ENCODE measurements at regions not wholly inside any gene's neighbourhood (a gene's known extent, or its start where the extent isn't known, plus 50 kb on each side); places are given as distances from the start of the nearest gene placed in this dataset.
"Not testable (repeated sequence)": the region's sequence is repeated elsewhere in the genome, so short reads cannot be mapped to it uniquely, and the experiment has no call there.

DNA sequence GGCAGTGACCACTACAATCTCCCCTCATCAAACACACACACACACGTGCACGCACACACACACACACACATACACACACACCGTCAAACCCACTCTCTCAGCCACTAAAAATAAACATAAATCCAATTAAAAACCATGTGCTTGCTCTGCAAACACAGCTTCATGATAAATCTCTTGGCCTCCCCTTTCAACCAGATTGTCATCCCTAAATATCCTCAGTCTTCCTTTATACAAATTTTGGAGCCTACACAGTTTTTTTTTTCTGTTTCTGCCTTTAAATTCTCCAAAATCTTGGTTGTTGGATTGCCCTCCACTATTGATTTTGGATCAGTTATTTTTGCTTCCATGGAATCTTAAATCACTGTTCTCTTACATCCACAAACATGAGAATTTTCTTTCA lies 245.6 kb downstream of the SATB1 start:
- 82% methylated on average over 3 of the region's 3 CpGs for WGBS
- H3K4me1 ChIP-seq = no peaks in the 10 kb centered on the region
- no peak for DNase-seq (ENCODE audit: low spot score in 2 of 2)
- H3K27me3 ChIP-seq = no peaks in the 10 kb centered on the region
- no peak overlapping the region for H3K4me3 ChIP-seq
- H3K27ac ChIP-seq = no peak overlapping the region
- H3K9me3 ChIP-seq = no peaks in the 10 kb centered on the region
- no peaks in the 10 kb centered on the region for H3K36me3 ChIP-seq
- TF ChIP-seq POLR2AphosphoS5 (IDR thresholded peaks at IDR 0.05) (no peak), POLR2A (IDR thresholded peaks at IDR 0.05) (no peak), EP300 (IDR thresholded peaks at IDR 0.05) (no peak)
- TF ChIP-seq, protein P1, sequence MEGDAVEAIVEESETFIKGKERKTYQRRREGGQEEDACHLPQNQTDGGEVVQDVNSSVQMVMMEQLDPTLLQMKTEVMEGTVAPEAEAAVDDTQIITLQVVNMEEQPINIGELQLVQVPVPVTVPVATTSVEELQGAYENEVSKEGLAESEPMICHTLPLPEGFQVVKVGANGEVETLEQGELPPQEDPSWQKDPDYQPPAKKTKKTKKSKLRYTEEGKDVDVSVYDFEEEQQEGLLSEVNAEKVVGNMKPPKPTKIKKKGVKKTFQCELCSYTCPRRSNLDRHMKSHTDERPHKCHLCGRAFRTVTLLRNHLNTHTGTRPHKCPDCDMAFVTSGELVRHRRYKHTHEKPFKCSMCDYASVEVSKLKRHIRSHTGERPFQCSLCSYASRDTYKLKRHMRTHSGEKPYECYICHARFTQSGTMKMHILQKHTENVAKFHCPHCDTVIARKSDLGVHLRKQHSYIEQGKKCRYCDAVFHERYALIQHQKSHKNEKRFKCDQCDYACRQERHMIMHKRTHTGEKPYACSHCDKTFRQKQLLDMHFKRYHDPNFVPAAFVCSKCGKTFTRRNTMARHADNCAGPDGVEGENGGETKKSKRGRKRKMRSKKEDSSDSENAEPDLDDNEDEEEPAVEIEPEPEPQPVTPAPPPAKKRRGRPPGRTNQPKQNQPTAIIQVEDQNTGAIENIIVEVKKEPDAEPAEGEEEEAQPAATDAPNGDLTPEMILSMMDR (IDR thresholded peaks at IDR 0.05) = no peak

DNA sequence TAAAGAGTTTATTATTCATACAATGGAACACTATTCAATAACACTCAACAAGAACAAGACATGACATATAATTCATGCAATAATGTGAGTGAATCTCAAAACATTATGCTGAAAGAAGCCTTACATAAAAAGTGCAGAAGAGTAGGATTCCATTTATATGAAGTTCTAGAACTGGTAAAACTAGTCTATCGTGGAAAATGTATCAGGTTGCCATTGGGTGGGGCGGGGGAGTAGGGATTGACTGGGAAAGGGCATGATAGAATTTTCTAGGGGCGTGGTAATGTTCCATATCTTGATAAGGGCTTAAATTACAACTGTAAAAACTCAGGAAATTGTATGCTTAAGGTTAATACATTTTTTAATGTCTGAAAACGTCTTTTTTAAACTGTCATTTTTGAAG lies 247.9 kb downstream of the SATB1 start:
- Histone ChIP-seq H3K9me3 (no peaks in the 10 kb centered on the region), H3K4me3 (no peak overlapping the region), H3K27me3 (no peaks in the 10 kb centered on the region), H3K4me1 (no peaks in the 10 kb centered on the region), H3K27ac (no peak overlapping the region), H3K36me3 (no peaks in the 10 kb centered on the region)
- no peak for TF ChIP-seq POLR2A (IDR thresholded peaks at IDR 0.05)
- TF ChIP-seq, protein P1 (IDR thresholded peaks at IDR 0.05) = no peak
- TF ChIP-seq POLR2AphosphoS5 (IDR thresholded peaks at IDR 0.05) = no peak
- TF ChIP-seq EP300 (IDR thresholded peaks at IDR 0.05) = no peak
- WGBS = 38% methylated on average over 4 of the region's 4 CpGs
- DNase-seq (ENCODE audit: low spot score in 2 of 2) = no peak

DNA sequence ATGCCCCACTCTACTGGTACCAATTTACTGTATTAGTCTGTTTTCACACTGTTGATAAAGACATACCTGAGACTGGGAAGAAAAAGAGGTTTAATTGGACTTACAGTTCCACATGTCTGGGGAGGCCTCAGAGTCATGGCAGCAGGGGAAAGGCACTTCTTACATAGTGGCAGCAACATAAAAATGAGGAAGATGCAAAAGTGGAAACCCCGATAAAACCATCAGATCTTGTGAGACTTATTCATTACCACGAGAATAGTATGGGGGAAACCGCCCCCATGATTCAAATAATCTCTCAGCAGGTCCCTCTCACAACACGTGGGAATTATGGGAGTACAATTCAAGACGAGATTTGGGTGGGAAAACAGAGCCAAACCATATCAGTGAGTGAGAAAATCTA lies 251.2 kb downstream of the SATB1 start:
- 78% methylated on average over 5 of the region's 5 CpGs for WGBS
- H3K4me3 ChIP-seq = not testable (repeated sequence)

DNA sequence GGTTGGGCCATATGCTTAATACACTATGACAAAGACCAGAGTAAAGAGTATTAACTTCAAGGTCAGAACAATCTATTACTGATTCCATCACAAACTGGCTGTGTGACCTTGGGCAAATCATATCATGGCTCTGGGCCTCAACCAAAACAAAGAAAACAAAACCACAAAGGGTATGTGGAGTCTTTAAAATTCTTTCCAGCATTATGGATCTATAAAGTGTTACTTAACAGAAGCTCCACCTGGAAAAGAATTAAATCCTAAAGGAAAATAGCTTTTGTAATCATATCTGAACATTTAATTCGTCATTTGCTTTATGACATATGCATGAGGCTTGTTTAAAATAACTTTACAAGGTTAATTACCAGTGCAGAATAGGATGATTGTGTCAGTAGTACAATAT lies 265.5 kb downstream of the SATB1 start:
- Histone ChIP-seq H3K4me1 (no peaks in the 10 kb centered on the region), H3K9me3 (no peaks in the 10 kb centered on the region), H3K27ac (no peak overlapping the region), H3K27me3 (no peaks in the 10 kb centered on the region), H3K4me3 (no peak overlapping the region), H3K36me3 (no peaks in the 10 kb centered on the region)
- DNase-seq (ENCODE audit: low spot score in 2 of 2) = no peak
- 84% methylated on average over 1 of the region's 1 CpG for WGBS
- TF ChIP-seq EP300 (IDR thresholded peaks at IDR 0.05) (no peak), POLR2A (IDR thresholded peaks at IDR 0.05) (no peak), POLR2AphosphoS5 (IDR thresholded peaks at IDR 0.05) (no peak)
- TF ChIP-seq, protein P1 (IDR thresholded peaks at IDR 0.05) = no peak

More for the DNA sequence above, 251.2 kb downstream of the SATB1 start:
- not testable (repeated sequence) for H3K27ac ChIP-seq; H3K4me1 ChIP-seq; H3K9me3 ChIP-seq; DNase-seq (ENCODE audit: low spot score in 2 of 2); H3K27me3 ChIP-seq; H3K36me3 ChIP-seq

DNA sequence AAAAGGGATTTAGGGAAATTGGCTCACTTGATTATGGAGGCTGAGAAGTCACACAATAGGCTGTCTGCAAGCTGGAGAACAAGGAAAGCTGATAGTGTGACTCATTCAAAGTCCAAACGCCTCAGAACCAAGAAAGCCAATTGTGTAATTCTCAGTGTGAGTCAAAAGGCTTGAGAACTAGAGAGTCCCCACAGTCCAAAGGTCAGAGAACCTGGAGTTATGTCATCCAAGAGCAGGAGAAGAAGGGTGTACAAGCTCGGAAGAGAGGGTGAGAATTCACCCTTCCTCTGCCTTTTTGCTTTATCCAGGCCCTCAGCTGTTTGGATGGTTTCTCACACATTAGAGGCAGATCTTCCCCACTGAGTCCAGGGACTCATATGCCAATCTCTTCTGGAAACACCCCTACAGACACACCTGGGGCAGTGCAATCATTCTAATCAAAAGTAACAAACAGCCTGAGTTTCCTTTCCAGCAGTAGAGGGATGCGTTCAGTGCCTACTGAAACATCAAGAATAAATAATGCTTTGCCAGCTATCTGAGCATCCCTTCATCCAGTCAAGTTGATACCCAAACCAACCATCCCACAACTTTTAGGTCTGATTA lies 271.5 kb downstream of the SATB1 start:
- no peak for DNase-seq (ENCODE audit: low spot score in 2 of 2)
- Histone ChIP-seq H3K36me3 (no peaks in the 10 kb centered on the region), H3K4me1 (no peaks in the 10 kb centered on the region), H3K9me3 (no peaks in the 10 kb centered on the region), H3K27ac (no peak overlapping the region), H3K4me3 (no peak overlapping the region), H3K27me3 (no peaks in the 10 kb centered on the region)
- no peak for TF ChIP-seq POLR2AphosphoS5 (IDR thresholded peaks at IDR 0.05)
- no peak for TF ChIP-seq EP300 (IDR thresholded peaks at IDR 0.05)
- no peak for TF ChIP-seq POLR2A (IDR thresholded peaks at IDR 0.05)
- TF ChIP-seq, protein P1 (IDR thresholded peaks at IDR 0.05) = no peak
- WGBS = 60% methylated on average over 3 of the region's 3 CpGs

DNA sequence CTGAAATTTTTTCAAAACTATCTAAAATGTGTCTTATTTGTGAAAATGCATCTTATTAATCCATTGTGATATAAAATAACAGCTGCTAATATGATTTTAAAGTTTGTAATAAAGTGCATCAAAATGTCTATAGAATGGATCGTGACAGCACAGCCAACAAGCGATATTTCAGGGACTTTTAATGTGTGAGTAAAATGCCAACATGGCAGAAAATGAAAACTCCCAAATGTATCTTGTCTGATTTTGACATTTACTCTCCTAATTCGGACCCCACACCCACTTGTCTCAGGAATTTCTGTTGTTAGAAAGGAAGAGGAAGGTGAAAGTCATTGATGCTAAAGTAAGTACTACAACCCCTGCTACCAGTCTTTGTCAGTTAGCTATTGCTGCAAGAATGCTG lies 273.9 kb downstream of the SATB1 start:
- H3K27me3 ChIP-seq = no peaks in the 10 kb centered on the region
- no peaks in the 10 kb centered on the region for H3K9me3 ChIP-seq
- no peak overlapping the region for H3K4me3 ChIP-seq
- TF ChIP-seq, protein P1 (IDR thresholded peaks at IDR 0.05) = no peak
- no peak for TF ChIP-seq EP300 (IDR thresholded peaks at IDR 0.05)
- TF ChIP-seq POLR2AphosphoS5 (IDR thresholded peaks at IDR 0.05) = no peak
- no peak for TF ChIP-seq POLR2A (IDR thresholded peaks at IDR 0.05)
- DNase-seq (ENCODE audit: low spot score in 2 of 2) = no peak
- no peak overlapping the region for H3K27ac ChIP-seq
- WGBS = 86% methylated on average over 3 of the region's 3 CpGs
- no peaks in the 10 kb centered on the region for H3K4me1 ChIP-seq
- H3K36me3 ChIP-seq = no peaks in the 10 kb centered on the region

All from suprapubic skin (tissue), 4 donors.